ENCODE measurements at regions not wholly inside any gene's neighbourhood (a gene's known extent, or its start where the extent isn't known, plus 50 kb on each side); places are given as distances from the start of the nearest gene placed in this dataset.

DNA sequence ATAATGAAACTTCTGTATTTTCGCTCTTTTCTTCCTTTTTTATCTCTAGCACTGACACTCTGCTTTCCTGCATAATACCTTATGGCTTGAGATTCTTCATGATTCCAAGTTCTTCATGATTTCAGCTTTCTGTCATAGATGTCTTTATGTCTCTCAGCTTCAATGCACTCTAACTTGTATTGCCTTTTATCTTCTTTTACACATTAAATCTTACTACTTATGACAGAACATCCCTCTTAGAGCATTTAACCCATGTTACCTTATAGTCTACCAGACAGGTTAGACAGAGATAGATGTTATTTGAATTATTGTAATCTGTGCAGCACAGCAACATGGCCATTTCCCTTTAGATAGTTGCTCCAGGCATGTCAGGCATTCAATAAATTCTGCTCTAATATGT, 1475.7 kb upstream of the TMEFF2 start:
- TF ChIP-seq, protein P1, sequence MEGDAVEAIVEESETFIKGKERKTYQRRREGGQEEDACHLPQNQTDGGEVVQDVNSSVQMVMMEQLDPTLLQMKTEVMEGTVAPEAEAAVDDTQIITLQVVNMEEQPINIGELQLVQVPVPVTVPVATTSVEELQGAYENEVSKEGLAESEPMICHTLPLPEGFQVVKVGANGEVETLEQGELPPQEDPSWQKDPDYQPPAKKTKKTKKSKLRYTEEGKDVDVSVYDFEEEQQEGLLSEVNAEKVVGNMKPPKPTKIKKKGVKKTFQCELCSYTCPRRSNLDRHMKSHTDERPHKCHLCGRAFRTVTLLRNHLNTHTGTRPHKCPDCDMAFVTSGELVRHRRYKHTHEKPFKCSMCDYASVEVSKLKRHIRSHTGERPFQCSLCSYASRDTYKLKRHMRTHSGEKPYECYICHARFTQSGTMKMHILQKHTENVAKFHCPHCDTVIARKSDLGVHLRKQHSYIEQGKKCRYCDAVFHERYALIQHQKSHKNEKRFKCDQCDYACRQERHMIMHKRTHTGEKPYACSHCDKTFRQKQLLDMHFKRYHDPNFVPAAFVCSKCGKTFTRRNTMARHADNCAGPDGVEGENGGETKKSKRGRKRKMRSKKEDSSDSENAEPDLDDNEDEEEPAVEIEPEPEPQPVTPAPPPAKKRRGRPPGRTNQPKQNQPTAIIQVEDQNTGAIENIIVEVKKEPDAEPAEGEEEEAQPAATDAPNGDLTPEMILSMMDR (IDR thresholded peaks at IDR 0.05; ENCODE audit: poor library complexity, severe bottlenecking), result no peak
- Histone ChIP-seq H3K9me3 (ENCODE audit: severe bottlenecking) (no peaks in the 10 kb centered on the region), H3K4me1 (ENCODE audit: insufficient read depth, poor library complexity, severe bottlenecking) (no peaks in the 10 kb centered on the region), H3K27ac (ENCODE audit: poor library complexity, severe bottlenecking) (no peak overlapping the region), H3K36me3 (ENCODE audit: low read depth) (no peaks in the 10 kb centered on the region), H3K27me3 (ENCODE audit: insufficient read depth, poor library complexity, severe bottlenecking) (no peaks in the 10 kb centered on the region), H3K4me3 (ENCODE audit: severe bottlenecking) (no peak overlapping the region)
- DNase-seq (ENCODE audit: low spot score), result no peak
- no peak for ATAC-seq (ENCODE audit: low read depth)

DNA sequence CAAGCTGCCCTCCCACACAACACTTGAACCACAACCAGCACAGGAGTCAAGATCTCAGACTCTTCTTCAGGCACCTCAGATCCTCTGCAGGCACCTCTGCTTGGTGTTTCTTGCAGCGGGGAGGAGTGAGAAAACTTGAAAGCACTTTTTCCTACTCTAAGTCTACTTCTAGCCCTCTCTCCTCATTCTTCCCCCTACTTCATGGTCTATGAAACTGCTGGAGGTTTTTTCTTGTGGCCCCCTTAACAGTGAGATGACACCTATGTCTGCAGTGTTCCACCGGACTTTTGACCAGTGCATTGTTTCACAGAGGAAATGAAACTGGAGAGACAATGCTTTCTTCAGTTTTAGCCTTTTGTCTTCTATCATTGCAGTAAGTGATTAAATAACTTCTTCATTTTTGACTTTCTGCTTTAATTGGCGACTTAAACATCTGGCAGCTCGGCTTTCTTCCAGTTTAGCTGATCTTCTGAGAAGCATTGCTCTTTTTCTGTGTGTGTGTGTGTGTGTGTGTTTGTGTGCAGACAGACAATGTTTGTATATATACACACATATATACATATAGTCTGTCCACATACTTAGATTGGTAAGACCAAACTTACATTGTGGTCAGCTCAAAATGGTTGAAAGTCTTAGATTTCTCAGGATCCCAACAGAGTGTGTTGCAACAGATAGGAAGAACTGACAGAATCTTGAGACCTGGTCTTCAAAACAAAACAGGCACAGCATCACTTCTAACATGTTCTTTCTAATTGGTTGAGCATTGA, 1474.0 kb upstream of the TMEFF2 start:
- Histone ChIP-seq H3K4me1 (ENCODE audit: insufficient read depth, poor library complexity, severe bottlenecking) (no peaks in the 10 kb centered on the region), H3K36me3 (ENCODE audit: low read depth) (no peaks in the 10 kb centered on the region), H3K9me3 (ENCODE audit: severe bottlenecking) (no peaks in the 10 kb centered on the region), H3K27ac (ENCODE audit: poor library complexity, severe bottlenecking) (no peak overlapping the region), H3K4me3 (ENCODE audit: severe bottlenecking) (no peak overlapping the region), H3K27me3 (ENCODE audit: insufficient read depth, poor library complexity, severe bottlenecking) (no peaks in the 10 kb centered on the region)
- no peak for ATAC-seq (ENCODE audit: low read depth)
- no peak for DNase-seq (ENCODE audit: low spot score)
- TF ChIP-seq, protein P1 (IDR thresholded peaks at IDR 0.05; ENCODE audit: poor library complexity, severe bottlenecking), result no peak

DNA sequence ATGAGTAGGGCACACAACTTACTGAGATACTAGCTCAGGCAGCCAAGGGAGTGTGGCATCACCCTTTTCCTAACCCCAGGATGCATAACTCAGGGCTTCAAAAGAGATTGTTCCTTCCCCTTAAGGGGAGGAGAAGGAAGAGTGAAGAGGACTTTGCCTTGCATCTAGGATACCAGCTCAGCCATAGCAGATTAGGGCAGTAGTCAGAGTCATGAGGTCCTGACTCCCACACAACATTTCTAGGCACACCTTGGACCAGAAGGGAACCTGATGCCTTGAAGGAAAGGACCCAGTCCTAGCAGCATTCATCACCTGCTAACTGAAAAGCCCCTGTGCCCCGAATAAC, 1433.2 kb upstream of the TMEFF2 start:
- no peaks in the 10 kb centered on the region for H3K4me1 ChIP-seq (ENCODE audit: insufficient read depth, poor library complexity, severe bottlenecking)
- no peaks in the 10 kb centered on the region for H3K36me3 ChIP-seq (ENCODE audit: low read depth)
- no peak for ATAC-seq (ENCODE audit: low read depth)
- DNase-seq (ENCODE audit: low spot score), result no peak
- H3K27me3 ChIP-seq (ENCODE audit: insufficient read depth, poor library complexity, severe bottlenecking), result no peaks in the 10 kb centered on the region
- TF ChIP-seq, protein P1 (IDR thresholded peaks at IDR 0.05; ENCODE audit: poor library complexity, severe bottlenecking), result no peak
- H3K4me3 ChIP-seq (ENCODE audit: severe bottlenecking), result no peak overlapping the region
- no peak overlapping the region for H3K27ac ChIP-seq (ENCODE audit: poor library complexity, severe bottlenecking)
- H3K9me3 ChIP-seq (ENCODE audit: severe bottlenecking), result no peaks in the 10 kb centered on the region

DNA sequence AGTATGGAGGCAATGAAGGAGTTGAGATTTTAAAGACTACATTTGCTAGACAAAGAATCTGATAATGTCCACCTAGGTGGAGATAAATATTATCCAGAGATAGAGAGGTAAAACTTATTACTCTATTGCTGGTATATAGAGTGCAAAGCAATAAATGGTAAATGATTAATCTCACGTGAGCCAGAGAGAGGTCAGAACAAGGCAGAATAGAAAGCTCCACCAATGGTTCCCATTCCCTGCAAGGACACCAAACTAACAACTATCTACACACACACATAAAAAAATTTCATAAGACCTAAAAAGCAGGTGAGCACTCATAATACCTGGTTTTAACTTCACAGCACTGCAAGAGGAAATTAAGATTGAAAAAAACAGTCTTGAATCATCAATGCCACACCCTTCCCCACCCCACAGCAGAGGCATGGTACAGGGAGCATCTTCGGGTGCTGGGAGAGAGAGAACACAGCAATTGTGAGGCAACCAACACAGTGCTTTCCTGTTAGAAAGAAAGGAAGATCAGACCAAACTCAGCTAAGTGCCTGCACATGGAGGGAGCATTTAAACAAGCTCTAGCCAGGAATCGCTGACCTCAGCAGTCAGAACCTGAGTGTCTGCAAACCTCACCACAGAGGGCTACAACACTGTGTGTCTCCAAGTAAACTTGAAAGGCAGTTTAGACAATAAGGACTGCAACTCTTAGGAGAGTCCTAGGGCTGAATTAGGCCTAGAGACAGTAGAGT, 1432.6 kb upstream of the TMEFF2 start:
- Histone ChIP-seq H3K36me3 (ENCODE audit: low read depth) (no peaks in the 10 kb centered on the region), H3K4me1 (ENCODE audit: insufficient read depth, poor library complexity, severe bottlenecking) (no peaks in the 10 kb centered on the region), H3K27me3 (ENCODE audit: insufficient read depth, poor library complexity, severe bottlenecking) (no peaks in the 10 kb centered on the region), H3K27ac (ENCODE audit: poor library complexity, severe bottlenecking) (no peak overlapping the region), H3K9me3 (ENCODE audit: severe bottlenecking) (no peaks in the 10 kb centered on the region), H3K4me3 (ENCODE audit: severe bottlenecking) (no peak overlapping the region)
- ATAC-seq (ENCODE audit: low read depth), result no peak
- DNase-seq (ENCODE audit: low spot score), result no peak
- TF ChIP-seq, protein P1 (IDR thresholded peaks at IDR 0.05; ENCODE audit: poor library complexity, severe bottlenecking), result no peak

DNA sequence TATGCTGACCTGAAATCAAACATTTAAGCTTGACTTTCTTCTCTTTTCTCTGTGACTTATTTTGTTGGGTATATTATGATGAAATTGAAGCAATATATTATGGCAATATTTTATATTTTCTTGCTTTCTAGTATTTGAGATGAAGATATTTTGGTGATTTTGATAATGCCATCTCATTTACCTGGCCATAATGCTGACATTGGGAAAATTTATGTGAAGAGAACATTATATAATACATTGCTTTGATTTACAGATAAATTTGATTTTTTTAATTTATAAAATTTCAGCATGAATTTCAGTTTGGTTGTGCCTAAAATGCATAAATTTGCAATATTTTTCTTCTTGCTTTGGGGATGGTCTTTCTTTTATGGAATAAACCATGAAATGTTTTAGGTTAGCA, 1413.7 kb upstream of the TMEFF2 start:
- DNase-seq (ENCODE audit: low spot score), result no peak
- no peak overlapping the region for H3K27ac ChIP-seq (ENCODE audit: poor library complexity, severe bottlenecking)
- no peak for ATAC-seq (ENCODE audit: low read depth)
- TF ChIP-seq, protein P1 (IDR thresholded peaks at IDR 0.05; ENCODE audit: poor library complexity, severe bottlenecking), result no peak
- H3K4me3 ChIP-seq (ENCODE audit: severe bottlenecking), result no peak overlapping the region
- H3K27me3 ChIP-seq (ENCODE audit: insufficient read depth, poor library complexity, severe bottlenecking), result no peaks in the 10 kb centered on the region
- no peaks in the 10 kb centered on the region for H3K4me1 ChIP-seq (ENCODE audit: insufficient read depth, poor library complexity, severe bottlenecking)
- no peaks in the 10 kb centered on the region for H3K36me3 ChIP-seq (ENCODE audit: low read depth)
- no peaks in the 10 kb centered on the region for H3K9me3 ChIP-seq (ENCODE audit: severe bottlenecking)
